ENCODE measurements at regions not wholly inside any gene's neighbourhood (a gene's known extent, or its start where the extent isn't known, plus 50 kb on each side); places are given as distances from the start of the nearest gene placed in this dataset.

- DNase-seq, result no peak
Measured at GRCh38 chr6:56407883-56408410, 160.6 kb upstream of the COL21A1 start.

- DNase-seq, result no peak
Measured at GRCh38 chr6:56406276-56407269, 159.2 kb upstream of the COL21A1 start.

GRCh38 chr6:56404599-56404998 lies 157.2 kb upstream of the COL21A1 start:
- no peak for DNase-seq

- no peak for DNase-seq
Measured at GRCh38 chr6:56403745-56404144, 156.4 kb upstream of the COL21A1 start.

GRCh38 chr6:56401477-56402070 lies 154.2 kb upstream of the COL21A1 start:
- no peak for DNase-seq

- no peak for DNase-seq
Measured at GRCh38 chr6:56400273-56400672, 152.9 kb upstream of the COL21A1 start.

GRCh38 chr6:56399672-56400263 lies 152.4 kb upstream of the COL21A1 start:
- peak; percentile 71 for DNase-seq

GRCh38 chr6:56399250-56399671 lies 151.9 kb upstream of the COL21A1 start:
- peak; percentile 62 for DNase-seq

- no peak for DNase-seq
Measured at GRCh38 chr6:56396435-56396834, 149.1 kb upstream of the COL21A1 start.

- no peak for DNase-seq
Measured at GRCh38 chr6:56393615-56394612, 146.5 kb upstream of the COL21A1 start.

- DNase-seq, result no peak
Measured at GRCh38 chr6:56388415-56388755, 141.0 kb upstream of the COL21A1 start.

- peak; percentile 95 for DNase-seq
Measured at GRCh38 chr6:56387621-56388414, 140.4 kb upstream of the COL21A1 start.

- peak; percentile 86 for DNase-seq
Measured at GRCh38 chr6:56386717-56387116, 139.3 kb upstream of the COL21A1 start.

- DNase-seq, result no peak
Measured at GRCh38 chr6:56385981-56386593, 138.7 kb upstream of the COL21A1 start.

- DNase-seq, result no peak
Measured at GRCh38 chr6:56383160-56383559, 135.8 kb upstream of the COL21A1 start.

GRCh38 chr6:56382416-56382940 lies 135.1 kb upstream of the COL21A1 start:
- DNase-seq, result no peak

GRCh38 chr6:56381801-56382251 lies 134.4 kb upstream of the COL21A1 start:
- DNase-seq, result no peak

GRCh38 chr6:56380476-56380875 lies 133.1 kb upstream of the COL21A1 start:
- DNase-seq, result no peak

- DNase-seq, result no peak
Measured at GRCh38 chr6:56378966-56379585, 131.7 kb upstream of the COL21A1 start.

- DNase-seq, result no peak
Measured at GRCh38 chr6:56378507-56378906, 131.1 kb upstream of the COL21A1 start.
